ENCODE measurements at regions not wholly inside any gene's neighbourhood (a gene's known extent, or its start where the extent isn't known, plus 50 kb on each side); places are given as distances from the start of the nearest gene placed in this dataset.

GRCh38 chr12:64995816-64996215 is 125.3 kb downstream of the WIF1 start:
- H3K9me3 ChIP-seq (ENCODE audit: control insufficient read depth, insufficient read depth, low read length) = no peaks in the 10 kb centered on the region
- H3K4me1 ChIP-seq (ENCODE audit: control insufficient read depth, insufficient read depth, low read length) = no peaks in the 10 kb centered on the region
- H3K27me3 ChIP-seq (ENCODE audit: control insufficient read depth, insufficient read depth, low read length) = no peaks in the 10 kb centered on the region
- intact Hi-C loops (cut with micrococcal nuclease) = no loop called here
- H3K4me3 ChIP-seq (ENCODE audit: low read length) = no peak overlapping the region
- H3K4me3 Mint-ChIP-seq = no peak overlapping the region
- 100% methylated on average over 1 of the region's 1 CpG for WGBS (ENCODE audit: insufficient coverage)
- H3K36me3 Mint-ChIP-seq = no peaks in the 10 kb centered on the region
- no peak for ATAC-seq
- peaks cover under 1 to 15% of the 10 kb centered on the region in 2 donors for H3K27me3 Mint-ChIP-seq (ENCODE audit: low read depth in 2 of 2)
- no peak overlapping the region for H3K27ac ChIP-seq (ENCODE audit: low read length)
- no peaks in the 10 kb centered on the region for H3K9me3 Mint-ChIP-seq
- DNase-seq = no peak
- H3K4me1 Mint-ChIP-seq = no peaks in the 10 kb centered on the region
- H3K27ac Mint-ChIP-seq = no peak overlapping the region
- no peaks in the 10 kb centered on the region for H3K36me3 ChIP-seq (ENCODE audit: control insufficient read depth, insufficient read depth, low read length)
- TF ChIP-seq, protein P1, sequence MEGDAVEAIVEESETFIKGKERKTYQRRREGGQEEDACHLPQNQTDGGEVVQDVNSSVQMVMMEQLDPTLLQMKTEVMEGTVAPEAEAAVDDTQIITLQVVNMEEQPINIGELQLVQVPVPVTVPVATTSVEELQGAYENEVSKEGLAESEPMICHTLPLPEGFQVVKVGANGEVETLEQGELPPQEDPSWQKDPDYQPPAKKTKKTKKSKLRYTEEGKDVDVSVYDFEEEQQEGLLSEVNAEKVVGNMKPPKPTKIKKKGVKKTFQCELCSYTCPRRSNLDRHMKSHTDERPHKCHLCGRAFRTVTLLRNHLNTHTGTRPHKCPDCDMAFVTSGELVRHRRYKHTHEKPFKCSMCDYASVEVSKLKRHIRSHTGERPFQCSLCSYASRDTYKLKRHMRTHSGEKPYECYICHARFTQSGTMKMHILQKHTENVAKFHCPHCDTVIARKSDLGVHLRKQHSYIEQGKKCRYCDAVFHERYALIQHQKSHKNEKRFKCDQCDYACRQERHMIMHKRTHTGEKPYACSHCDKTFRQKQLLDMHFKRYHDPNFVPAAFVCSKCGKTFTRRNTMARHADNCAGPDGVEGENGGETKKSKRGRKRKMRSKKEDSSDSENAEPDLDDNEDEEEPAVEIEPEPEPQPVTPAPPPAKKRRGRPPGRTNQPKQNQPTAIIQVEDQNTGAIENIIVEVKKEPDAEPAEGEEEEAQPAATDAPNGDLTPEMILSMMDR (IDR thresholded peaks at IDR 0.05) = no peak

GRCh38 chr12:64997858-64998257 is 123.2 kb downstream of the WIF1 start:
- Histone ChIP-seq H3K4me1 (ENCODE audit: control insufficient read depth, insufficient read depth, low read length) (no peaks in the 10 kb centered on the region), H3K9me3 (ENCODE audit: control insufficient read depth, insufficient read depth, low read length) (no peaks in the 10 kb centered on the region), H3K27ac (ENCODE audit: low read length) (no peak overlapping the region), H3K27me3 (ENCODE audit: control insufficient read depth, insufficient read depth, low read length) (no peaks in the 10 kb centered on the region), H3K4me3 (ENCODE audit: low read length) (no peak overlapping the region), H3K36me3 (ENCODE audit: control insufficient read depth, insufficient read depth, low read length) (no peaks in the 10 kb centered on the region)
- H3K4me1 Mint-ChIP-seq = no peaks in the 10 kb centered on the region
- WGBS (ENCODE audit: insufficient coverage) = 71% methylated on average over 1 of the region's 2 CpGs
- H3K9me3 Mint-ChIP-seq = no peaks in the 10 kb centered on the region
- H3K27ac Mint-ChIP-seq = no peak overlapping the region
- H3K36me3 Mint-ChIP-seq = no peaks in the 10 kb centered on the region
- H3K27me3 Mint-ChIP-seq (ENCODE audit: low read depth in 2 of 2) = peaks cover 16 to 18% of the 10 kb centered on the region in 2 donors
- TF ChIP-seq, protein P1 (IDR thresholded peaks at IDR 0.05) = no peak
- intact Hi-C loops (cut with micrococcal nuclease) = no loop called here
- no peak for DNase-seq
- H3K4me3 Mint-ChIP-seq = no peak overlapping the region
- no peak for ATAC-seq

DNA sequence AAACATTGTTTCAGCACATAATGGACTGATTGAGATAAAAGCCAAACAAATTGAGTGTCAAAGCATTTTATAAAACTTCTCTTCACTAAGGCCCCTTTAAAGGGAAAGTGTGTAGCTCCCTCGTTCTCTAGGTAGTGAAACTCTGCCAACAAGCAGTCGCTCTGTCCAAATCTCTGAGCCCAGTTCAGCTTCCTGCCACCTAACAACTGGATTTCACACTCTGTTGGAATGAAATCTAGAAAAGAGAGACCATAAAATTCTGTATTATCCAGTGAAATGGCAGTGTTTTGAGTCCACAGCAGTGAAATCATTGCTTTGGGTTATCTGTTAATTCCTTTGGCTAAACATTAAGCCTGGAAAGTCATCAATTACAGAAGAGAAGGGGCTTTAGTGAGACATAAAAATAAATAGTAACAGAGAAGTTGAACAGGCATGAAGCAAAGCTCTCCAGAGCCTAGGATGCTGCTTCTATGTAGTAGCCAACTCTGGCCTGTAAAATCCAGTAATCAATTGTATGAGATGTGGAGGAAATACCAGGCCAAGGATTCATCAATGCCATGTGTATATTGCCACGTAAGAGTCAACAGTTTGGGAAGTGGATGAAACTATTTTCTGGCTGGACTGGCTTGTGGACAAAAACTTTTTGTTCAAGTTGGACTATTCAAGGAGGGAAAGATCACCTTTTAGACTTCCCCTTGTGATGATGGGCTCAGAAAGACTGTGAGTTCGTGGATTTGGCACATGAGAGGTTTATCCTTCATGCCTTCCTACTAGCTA is 122.5 kb downstream of the WIF1 start:
- Histone ChIP-seq H3K27me3 (ENCODE audit: control insufficient read depth, insufficient read depth, low read length) (no peaks in the 10 kb centered on the region), H3K4me3 (ENCODE audit: low read length) (no peak overlapping the region), H3K36me3 (ENCODE audit: control insufficient read depth, insufficient read depth, low read length) (no peaks in the 10 kb centered on the region), H3K4me1 (ENCODE audit: control insufficient read depth, insufficient read depth, low read length) (no peaks in the 10 kb centered on the region), H3K27ac (ENCODE audit: low read length) (no peak overlapping the region), H3K9me3 (ENCODE audit: control insufficient read depth, insufficient read depth, low read length) (no peaks in the 10 kb centered on the region)
- Mint-ChIP-seq H3K36me3 (no peaks in the 10 kb centered on the region), H3K4me1 (no peaks in the 10 kb centered on the region), H3K9me3 (peaks cover 0 to 2% of the 10 kb centered on the region in 2 donors), H3K27ac (no peak overlapping the region), H3K27me3 (ENCODE audit: low read depth in 2 of 2) (peaks cover 20% of the 10 kb centered on the region in 2 donors), H3K4me3 (no peak overlapping the region)
- DNase-seq = no peak
- TF ChIP-seq, protein P1 (IDR thresholded peaks at IDR 0.05) = no peak
- ATAC-seq = no peak
- intact Hi-C loops (cut with micrococcal nuclease) = no loop called here
- 76% methylated on average over 4 of the region's 4 CpGs for WGBS (ENCODE audit: insufficient coverage)

DNA sequence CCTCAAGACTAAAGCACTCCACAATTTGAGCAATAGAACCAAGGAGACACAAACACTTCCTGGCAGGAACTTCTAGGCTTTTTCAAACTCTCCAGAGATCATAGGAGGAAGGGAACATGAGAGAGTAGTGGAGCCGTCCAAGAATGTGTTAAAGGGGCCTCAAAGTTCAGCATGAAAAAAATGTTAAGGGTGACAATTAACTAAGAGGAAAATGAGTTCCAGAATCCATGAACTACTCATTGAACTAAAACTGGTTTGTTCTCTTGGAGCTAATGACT is 122.0 kb downstream of the WIF1 start:
- no peaks in the 10 kb centered on the region for H3K36me3 Mint-ChIP-seq
- Histone ChIP-seq H3K36me3 (ENCODE audit: control insufficient read depth, insufficient read depth, low read length) (no peaks in the 10 kb centered on the region), H3K9me3 (ENCODE audit: control insufficient read depth, insufficient read depth, low read length) (no peaks in the 10 kb centered on the region), H3K4me1 (ENCODE audit: control insufficient read depth, insufficient read depth, low read length) (no peaks in the 10 kb centered on the region), H3K27ac (ENCODE audit: low read length) (no peak overlapping the region), H3K27me3 (ENCODE audit: control insufficient read depth, insufficient read depth, low read length) (no peaks in the 10 kb centered on the region), H3K4me3 (ENCODE audit: low read length) (no peak overlapping the region)
- DNase-seq = no peak
- 76% methylated on average over 1 of the region's 1 CpG for WGBS (ENCODE audit: insufficient coverage)
- no peak overlapping the region for H3K4me3 Mint-ChIP-seq
- peaks cover 0 to 3% of the 10 kb centered on the region in 2 donors for H3K9me3 Mint-ChIP-seq
- H3K4me1 Mint-ChIP-seq = no peaks in the 10 kb centered on the region
- TF ChIP-seq, protein P1 (IDR thresholded peaks at IDR 0.05) = no peak
- ATAC-seq = no peak
- peaks cover 21 to 23% of the 10 kb centered on the region in 2 donors for H3K27me3 Mint-ChIP-seq (ENCODE audit: low read depth in 2 of 2)
- intact Hi-C loops (cut with micrococcal nuclease) = no loop called here
- no peak overlapping the region for H3K27ac Mint-ChIP-seq

Measured in natural killer cell (primary cell).